ENCODE measurements at regions not wholly inside any gene's neighbourhood (a gene's known extent, or its start where the extent isn't known, plus 50 kb on each side); places are given as distances from the start of the nearest gene placed in this dataset.
"Not testable (repeated sequence)": the region's sequence is repeated elsewhere in the genome, so short reads cannot be mapped to it uniquely, and the experiment has no call there.

DNA sequence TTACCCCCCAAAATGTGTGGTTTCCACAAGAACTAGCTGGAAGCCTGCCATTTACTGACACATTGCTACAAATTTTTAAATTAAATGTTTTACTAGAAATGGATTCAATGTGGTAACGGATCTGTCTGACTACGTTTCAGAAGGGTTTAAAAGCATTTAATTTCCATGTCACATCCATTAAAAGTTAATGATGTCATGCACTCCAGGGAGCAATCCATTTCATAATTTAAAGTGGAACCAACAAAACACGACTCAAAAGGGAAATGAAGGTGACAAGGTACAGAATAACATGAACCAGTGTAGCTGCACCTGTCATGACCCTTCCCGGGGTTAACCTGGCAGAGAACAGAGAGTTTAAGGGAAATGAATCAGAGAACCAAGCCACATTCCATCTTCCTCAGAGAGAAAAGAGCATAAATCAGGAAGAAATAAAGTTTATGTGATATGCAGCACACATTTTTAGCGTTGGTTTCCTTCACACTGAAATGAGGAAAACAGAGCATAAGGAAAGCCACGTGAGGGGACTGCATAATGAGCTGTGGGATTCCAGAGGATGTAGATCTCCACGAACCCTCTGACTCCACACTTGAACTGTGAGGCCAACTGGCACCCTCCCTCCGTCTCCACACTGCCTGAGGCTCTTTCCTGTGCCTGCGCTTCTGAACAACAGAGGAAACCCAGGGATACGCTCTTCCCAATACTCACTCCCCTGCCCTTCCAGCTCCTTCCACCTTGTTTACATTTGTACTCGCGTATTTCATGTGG, 170.3 kb upstream of the AHI1 start:
- no peak for FAIRE-seq
- WGBS, 3 donors: 42 to 64% (median 59%) methylated on average over 12 of the region's 12 CpGs
- no peak for DNase-seq
- Histone ChIP-seq H3K27ac (ENCODE audit: low read depth in 1 of 3, low read length in 2 of 3) (no peak overlapping the region), H3K27me3 (ENCODE audit: control insufficient read depth in 3 of 3, insufficient read depth in 3 of 3, low read length in 3 of 3) (no peaks in the 10 kb centered on the region), H3K9me3 (ENCODE audit: control insufficient read depth in 2 of 2, insufficient read depth in 1 of 2, low read depth in 1 of 2, low read length in 1 of 2) (peaks cover 0 to 5% of the 10 kb centered on the region in 2 donors), H3K4me3 (ENCODE audit: low read depth in 1 of 3, low read length in 3 of 3) (no peak overlapping the region), H3K4me1 (ENCODE audit: control insufficient read depth in 3 of 3, insufficient read depth in 2 of 3, low read depth in 1 of 3, low read length in 2 of 3) (no peaks in the 10 kb centered on the region), H3K36me3 (ENCODE audit: control insufficient read depth in 3 of 3, insufficient read depth in 2 of 3, low read depth in 1 of 3, low read length in 3 of 3) (no peaks in the 10 kb centered on the region)

DNA sequence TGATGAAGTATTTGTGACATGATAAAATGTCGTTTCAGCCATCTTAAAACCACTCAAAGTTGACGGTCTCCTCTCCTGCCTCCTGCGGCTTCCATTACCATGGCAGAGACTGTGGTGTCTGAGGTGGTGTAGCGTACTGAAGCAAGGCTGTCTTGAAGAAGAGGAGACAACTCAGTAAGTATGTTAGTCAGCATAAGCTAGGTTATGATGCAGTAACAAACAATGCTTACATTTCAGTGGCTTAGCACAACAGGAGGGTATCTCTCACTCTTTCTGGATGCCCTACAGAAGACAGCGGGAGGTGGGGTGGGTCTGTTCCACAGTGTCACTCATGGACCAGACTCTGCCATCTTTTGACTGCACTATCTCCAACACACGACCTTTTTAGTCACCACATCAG, 174.7 kb upstream of the AHI1 start:
- Histone ChIP-seq H3K27me3 (ENCODE audit: control insufficient read depth in 3 of 3, insufficient read depth in 3 of 3, low read length in 3 of 3) (no peaks in the 10 kb centered on the region), H3K27ac (ENCODE audit: low read depth in 1 of 3, low read length in 2 of 3) (no peak overlapping the region), H3K9me3 (ENCODE audit: control insufficient read depth in 2 of 2, insufficient read depth in 1 of 2, low read depth in 1 of 2, low read length in 1 of 2) (peaks cover 0 to 5% of the 10 kb centered on the region in 2 donors), H3K4me1 (ENCODE audit: control insufficient read depth in 3 of 3, insufficient read depth in 2 of 3, low read depth in 1 of 3, low read length in 2 of 3) (no peaks in the 10 kb centered on the region), H3K4me3 (ENCODE audit: low read depth in 1 of 3, low read length in 3 of 3) (no peak overlapping the region), H3K36me3 (ENCODE audit: control insufficient read depth in 3 of 3, insufficient read depth in 2 of 3, low read depth in 1 of 3, low read length in 3 of 3) (no peaks in the 10 kb centered on the region)
- no peak for FAIRE-seq
- WGBS, 3 donors: 94 to 95% (median 94%) methylated on average over 6 of the region's 6 CpGs
- no peak for DNase-seq

DNA sequence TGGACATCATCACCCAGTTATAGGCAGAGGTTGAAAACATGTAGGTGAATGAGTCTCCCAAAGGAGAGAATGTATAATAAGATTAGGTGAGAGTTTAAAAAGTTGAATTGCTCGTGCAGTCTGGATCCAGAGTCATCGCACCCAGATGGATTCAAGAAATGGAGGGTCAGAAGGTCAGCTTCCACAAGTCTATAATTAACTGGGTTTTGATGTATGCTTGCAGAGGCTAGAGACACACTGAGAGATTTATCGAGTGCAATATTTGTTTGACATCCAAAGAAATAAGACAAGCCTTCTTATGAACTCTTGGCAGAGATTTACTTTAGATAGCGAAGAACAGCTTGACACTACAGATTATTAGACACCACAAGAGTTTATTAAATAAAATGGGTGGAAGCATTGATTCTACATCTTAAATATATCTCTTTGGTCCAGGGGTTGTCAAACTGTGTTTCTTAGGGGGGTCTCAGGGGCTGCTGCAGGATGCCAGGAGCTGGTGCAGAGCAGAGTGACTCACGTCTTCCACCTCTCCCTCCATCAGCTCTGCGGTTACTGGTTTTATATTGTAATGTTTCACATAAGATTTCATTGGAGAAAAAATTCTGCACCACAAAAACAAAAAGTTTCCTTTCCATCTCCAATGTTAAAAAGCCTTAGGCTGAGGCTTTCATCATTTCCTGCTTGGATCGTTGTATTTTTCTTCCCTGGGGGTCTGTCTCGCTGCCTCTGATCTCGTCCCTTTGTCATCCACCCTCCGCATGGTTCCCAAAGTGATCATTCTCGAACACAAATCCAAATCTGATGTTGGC, 176.2 kb upstream of the AHI1 start:
- Histone ChIP-seq H3K4me1 (ENCODE audit: control insufficient read depth in 3 of 3, insufficient read depth in 2 of 3, low read depth in 1 of 3, low read length in 2 of 3) (no peaks in the 10 kb centered on the region), H3K27me3 (ENCODE audit: control insufficient read depth in 3 of 3, insufficient read depth in 3 of 3, low read length in 3 of 3) (no peaks in the 10 kb centered on the region), H3K27ac (ENCODE audit: low read depth in 1 of 3, low read length in 2 of 3) (no peak overlapping the region), H3K4me3 (ENCODE audit: low read depth in 1 of 3, low read length in 3 of 3) (no peak overlapping the region), H3K9me3 (ENCODE audit: control insufficient read depth in 2 of 2, insufficient read depth in 1 of 2, low read depth in 1 of 2, low read length in 1 of 2) (peaks cover 0 to 5% of the 10 kb centered on the region in 2 donors), H3K36me3 (ENCODE audit: control insufficient read depth in 3 of 3, insufficient read depth in 2 of 3, low read depth in 1 of 3, low read length in 3 of 3) (no peaks in the 10 kb centered on the region)
- no peak for DNase-seq
- FAIRE-seq: no peak
- 80 to 89% (median 88%) methylated on average over 11 of the region's 11 CpGs for WGBS, 3 donors

DNA sequence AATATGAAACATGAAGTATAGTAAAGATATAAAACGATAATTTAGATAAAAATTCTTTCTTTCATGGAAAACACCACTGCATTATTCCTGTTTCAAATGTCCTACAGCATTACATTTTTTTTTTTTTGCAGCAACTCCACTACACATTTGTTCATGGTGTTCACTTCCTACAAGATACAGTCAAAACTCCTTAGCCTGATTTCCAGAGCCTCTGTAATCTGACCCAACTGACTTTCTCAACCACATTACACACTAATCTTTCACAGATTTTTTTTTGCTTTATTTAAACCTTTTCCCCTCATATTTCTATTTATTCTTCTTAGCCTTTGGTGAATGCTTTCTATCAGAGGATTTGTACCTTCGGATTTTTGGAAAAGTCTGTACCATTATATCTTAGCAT, 176.5 kb upstream of the PDE7B start:
- peaks cover 0 to 5% of the 10 kb centered on the region in 2 donors for H3K9me3 ChIP-seq (ENCODE audit: control insufficient read depth in 2 of 2, insufficient read depth in 1 of 2, low read depth in 1 of 2, low read length in 1 of 2)
- FAIRE-seq (no peak), DNase-seq (no peak)
- H3K4me1 ChIP-seq (ENCODE audit: control insufficient read depth in 3 of 3, insufficient read depth in 2 of 3, low read depth in 1 of 3, low read length in 2 of 3): no peaks in the 10 kb centered on the region
- H3K4me3 ChIP-seq (ENCODE audit: low read depth in 1 of 3, low read length in 3 of 3): no peak overlapping the region
- WGBS, 3 donors: 82 to 84% (median 83%) methylated on average over 2 of the region's 2 CpGs
- H3K27ac ChIP-seq (ENCODE audit: low read depth in 1 of 3, low read length in 2 of 3): no peak overlapping the region
- H3K27me3 ChIP-seq (ENCODE audit: control insufficient read depth in 3 of 3, insufficient read depth in 3 of 3, low read length in 3 of 3): no peaks in the 10 kb centered on the region
- no peaks in the 10 kb centered on the region for H3K36me3 ChIP-seq (ENCODE audit: control insufficient read depth in 3 of 3, insufficient read depth in 2 of 3, low read depth in 1 of 3, low read length in 3 of 3)

DNA sequence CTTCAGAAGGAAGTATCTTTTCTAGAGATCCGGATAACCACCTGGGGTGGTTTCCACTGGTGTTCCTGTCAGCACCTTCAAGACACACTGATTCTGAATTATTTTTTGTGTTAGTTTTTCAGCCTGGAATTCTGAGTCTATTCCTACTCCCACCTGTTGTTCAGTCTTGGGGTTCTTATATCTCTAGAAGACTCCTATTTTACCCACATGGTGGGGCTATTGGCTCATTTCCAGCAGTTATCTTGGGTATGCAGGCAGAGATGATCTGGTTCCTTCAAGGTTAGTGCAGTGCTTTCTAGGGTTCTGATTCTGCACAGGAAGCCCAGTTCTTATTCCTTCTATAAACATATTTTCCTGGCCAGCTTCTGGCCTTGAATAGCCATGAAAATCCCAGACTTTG, 175.6 kb upstream of the PDE7B start:
- Histone ChIP-seq H3K4me1 (ENCODE audit: control insufficient read depth in 3 of 3, insufficient read depth in 2 of 3, low read depth in 1 of 3, low read length in 2 of 3) (no peaks in the 10 kb centered on the region), H3K27me3 (ENCODE audit: control insufficient read depth in 3 of 3, insufficient read depth in 3 of 3, low read length in 3 of 3) (no peaks in the 10 kb centered on the region), H3K36me3 (ENCODE audit: control insufficient read depth in 3 of 3, insufficient read depth in 2 of 3, low read depth in 1 of 3, low read length in 3 of 3) (no peaks in the 10 kb centered on the region), H3K9me3 (ENCODE audit: control insufficient read depth in 2 of 2, insufficient read depth in 1 of 2, low read depth in 1 of 2, low read length in 1 of 2) (peaks cover 0 to 5% of the 10 kb centered on the region in 2 donors), H3K4me3 (ENCODE audit: low read depth in 1 of 3, low read length in 3 of 3) (no peak overlapping the region), H3K27ac (ENCODE audit: low read depth in 1 of 3, low read length in 2 of 3) (no peak overlapping the region)
- WGBS, 3 donors: 25 to 45% (median 35%) methylated on average over 1 of the region's 1 CpG
- FAIRE-seq: no peak
- DNase-seq: peak; percentile 64 to 68

DNA sequence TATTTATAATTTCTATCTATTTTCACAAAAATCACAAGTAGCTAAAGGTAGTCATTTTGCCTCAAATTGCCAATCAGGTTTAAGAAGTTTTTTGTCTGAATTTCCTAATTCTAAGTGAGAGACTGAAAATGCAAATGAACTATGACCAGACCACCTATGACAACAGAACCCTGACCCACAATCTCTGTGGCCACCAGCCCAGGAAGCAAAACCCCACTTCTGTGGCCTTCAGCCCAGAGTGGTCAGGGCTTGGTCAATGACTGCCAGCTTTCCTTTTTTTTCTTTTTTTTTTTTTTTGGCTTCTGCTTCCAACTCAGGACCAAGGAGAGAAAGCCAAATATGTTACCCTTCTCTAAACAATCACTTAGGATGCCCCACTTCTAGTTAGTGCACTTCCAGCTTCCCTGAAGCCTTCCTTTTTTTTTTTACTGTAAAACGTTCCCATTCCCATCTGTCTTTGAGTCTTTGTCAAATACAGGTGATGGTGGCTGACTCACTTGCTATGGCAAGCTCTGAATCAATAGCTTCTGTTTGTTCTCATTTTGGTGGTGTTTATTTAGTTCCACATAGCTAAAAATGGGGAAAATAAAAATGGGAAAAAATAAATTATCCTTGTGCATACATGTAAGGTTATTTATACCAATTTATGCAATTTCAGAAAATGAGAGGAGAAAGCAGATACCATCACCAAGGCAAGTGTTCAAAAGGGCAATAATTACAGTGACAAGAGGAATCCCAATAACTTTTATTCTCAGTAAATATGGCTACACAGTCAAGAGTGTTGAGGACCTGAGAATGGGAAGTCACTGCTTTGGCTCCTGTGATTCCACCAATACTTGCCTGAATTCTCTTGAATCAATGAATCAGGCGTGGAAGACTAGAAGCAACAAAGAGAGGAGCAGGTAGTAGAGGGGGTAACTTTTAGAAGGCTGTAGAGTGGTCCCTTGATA, 170.3 kb upstream of the PDE7B start:
- no peaks in the 10 kb centered on the region for H3K9me3 ChIP-seq (ENCODE audit: control insufficient read depth in 2 of 2, insufficient read depth in 1 of 2, low read depth in 1 of 2, low read length in 1 of 2)
- H3K36me3 ChIP-seq (ENCODE audit: control insufficient read depth in 3 of 3, insufficient read depth in 2 of 3, low read depth in 1 of 3, low read length in 3 of 3): no peaks in the 10 kb centered on the region
- H3K27ac ChIP-seq (ENCODE audit: low read depth in 1 of 3, low read length in 2 of 3): no peak overlapping the region
- WGBS, 3 donors: 54 to 65% (median 57%) methylated on average over 2 of the region's 2 CpGs
- H3K4me1 ChIP-seq (ENCODE audit: control insufficient read depth in 3 of 3, insufficient read depth in 2 of 3, low read depth in 1 of 3, low read length in 2 of 3): no peaks in the 10 kb centered on the region
- DNase-seq: no peak
- no peak overlapping the region for H3K4me3 ChIP-seq (ENCODE audit: low read depth in 1 of 3, low read length in 3 of 3)
- FAIRE-seq: no peak
- H3K27me3 ChIP-seq (ENCODE audit: control insufficient read depth in 3 of 3, insufficient read depth in 3 of 3, low read length in 3 of 3): no peaks in the 10 kb centered on the region

GRCh38 chr6:135686784-135687301, 164.7 kb upstream of the PDE7B start:
- DNase-seq: no peak
- no peaks in the 10 kb centered on the region for H3K36me3 ChIP-seq (ENCODE audit: control insufficient read depth in 3 of 3, insufficient read depth in 2 of 3, low read depth in 1 of 3, low read length in 3 of 3)
- H3K4me3 ChIP-seq (ENCODE audit: low read depth in 1 of 3, low read length in 3 of 3): no peak overlapping the region
- no peak overlapping the region for H3K27ac ChIP-seq (ENCODE audit: low read depth in 1 of 3, low read length in 2 of 3)
- WGBS, 3 donors: 60 to 90% (median 83%) methylated on average over 2 of the region's 2 CpGs
- H3K4me1 ChIP-seq (ENCODE audit: control insufficient read depth in 3 of 3, insufficient read depth in 2 of 3, low read depth in 1 of 3, low read length in 2 of 3): no peaks in the 10 kb centered on the region
- no peaks in the 10 kb centered on the region for H3K27me3 ChIP-seq (ENCODE audit: control insufficient read depth in 3 of 3, insufficient read depth in 3 of 3, low read length in 3 of 3)
- no peak for FAIRE-seq
- H3K9me3 ChIP-seq (ENCODE audit: control insufficient read depth in 2 of 2, insufficient read depth in 1 of 2, low read depth in 1 of 2, low read length in 1 of 2): peaks cover 0 to 2% of the 10 kb centered on the region in 2 donors

- 80 to 86% (median 84%) methylated on average over 6 of the region's 6 CpGs for WGBS, 3 donors
- not testable (repeated sequence) for H3K27ac ChIP-seq (ENCODE audit: low read depth in 1 of 3, low read length in 2 of 3)
These were observed 163.0 kb upstream of the PDE7B start for GRCh38 chr6:135688476-135688875.

More at GRCh38 chr6:135688476-135688875, 163.0 kb upstream of the PDE7B start:
- FAIRE-seq; H3K9me3 ChIP-seq (ENCODE audit: control insufficient read depth in 2 of 2, insufficient read depth in 1 of 2, low read depth in 1 of 2, low read length in 1 of 2); H3K27me3 ChIP-seq (ENCODE audit: control insufficient read depth in 3 of 3, insufficient read depth in 3 of 3, low read length in 3 of 3); H3K36me3 ChIP-seq (ENCODE audit: control insufficient read depth in 3 of 3, insufficient read depth in 2 of 3, low read depth in 1 of 3, low read length in 3 of 3); H3K4me3 ChIP-seq (ENCODE audit: low read depth in 1 of 3, low read length in 3 of 3); H3K4me1 ChIP-seq (ENCODE audit: control insufficient read depth in 3 of 3, insufficient read depth in 2 of 3, low read depth in 1 of 3, low read length in 2 of 3); DNase-seq: not testable (repeated sequence)
